Liver (tissue), 8 donors: ENCODE measurements at regions not wholly inside any gene's neighbourhood (a gene's known extent, or its start where the extent isn't known, plus 50 kb on each side); places are given as distances from the start of the nearest gene placed in this dataset.

ENCODE experiments used
- DNase-seq: peaks from one replicate; pipeline ENCODE4 v3.0.0-alpha.2; 2017; ENCODE audit warnings: low spot score
- H3K27ac ChIP-seq, 2 donors: one replicate each; pipeline ENCODE4 v1.7.0; 2013; ENCODE audit warnings: inconsistent platforms in 2 of 2, low read length in 2 of 2, control low read depth in 1 of 2, low read depth in 1 of 2, mild to moderate bottlenecking in 1 of 2
- H3K27me3 ChIP-seq, 4 donors: one replicate each; pipeline versions ENCODE4 v1.6.1 to v1.7.0; 2013; ENCODE audit warnings: low read length in 3 of 4, inconsistent platforms in 1 of 4, mild to moderate bottlenecking in 1 of 4, moderate library complexity in 1 of 4; ENCODE audit not compliant: control insufficient read depth in 4 of 4, insufficient read depth in 4 of 4
- H3K36me3 ChIP-seq, 4 donors: one replicate each; pipeline versions ENCODE4 v1.6.1 to v1.7.0; 2013; ENCODE audit warnings: low read length in 3 of 4, mild to moderate bottlenecking in 3 of 4, low read depth in 1 of 4, moderate library complexity in 1 of 4; ENCODE audit not compliant: control insufficient read depth in 4 of 4, insufficient read depth in 3 of 4
- H3K4me1 ChIP-seq, 4 donors: one replicate each; pipeline versions ENCODE4 v1.6.1 to v1.7.0; 2013; ENCODE audit warnings: low read length in 3 of 4, mild to moderate bottlenecking in 3 of 4, moderate library complexity in 1 of 4; ENCODE audit not compliant: control insufficient read depth in 4 of 4, insufficient read depth in 4 of 4
- H3K4me3 ChIP-seq, 3 donors: one replicate each; pipeline versions ENCODE4 v1.6.1 to v1.7.0; 2013; ENCODE audit warnings: low read length in 3 of 3, control low read depth in 1 of 3, low read depth in 1 of 3, mild to moderate bottlenecking in 1 of 3
- H3K9ac ChIP-seq, 2 donors: one replicate each; pipeline ENCODE4 v1.7.0; 2013; ENCODE audit warnings: low read length in 2 of 2, mild to moderate bottlenecking in 2 of 2, moderate library complexity in 2 of 2, control low read depth in 1 of 2, low read depth in 1 of 2
- H3K9me3 ChIP-seq, 4 donors: one replicate each; pipeline versions ENCODE4 v1.6.1 to v1.7.0; 2013; ENCODE audit warnings: low read length in 3 of 4; ENCODE audit not compliant: control insufficient read depth in 4 of 4
- ATF3 ChIP-seq: IDR thresholded peaks from 2 replicates; pipeline ENCODE4 v1.6.1; 2016; ENCODE audit warnings: antibody characterized with exemption
- CTCF ChIP-seq: fragments of 150-350 bp; IDR thresholded peaks from 2 replicates; pipeline ENCODE4 v1.5.1; 2017; ENCODE audit warnings: improper control_type of control experiment, low read depth, low read length; ENCODE audit not compliant: missing input control
- EGR1 ChIP-seq, 2 donors: IDR thresholded peaks; 2 replicates each; pipeline ENCODE4 v1.6.1; 2016 to 2018; ENCODE audit warnings: antibody characterized with exemption in 2 of 2, low read depth in 2 of 2
- FOXA1 ChIP-seq: IDR thresholded peaks from 2 replicates; pipeline ENCODE4 v1.6.1; 2016; ENCODE audit warnings: antibody characterized with exemption
- FOXA2 ChIP-seq: IDR thresholded peaks from 2 replicates; pipeline ENCODE4 v1.6.1; 2016; ENCODE audit warnings: antibody characterized with exemption
- GABPA ChIP-seq, 2 donors: IDR thresholded peaks in 1 of 2; conservative IDR thresholded peaks in 1 of 2; 2 replicates each; pipeline ENCODE4 v1.6.1; 2016; ENCODE audit warnings: antibody characterized with exemption in 2 of 2, mild to moderate bottlenecking in 1 of 2, moderate library complexity in 1 of 2
- HNF4A ChIP-seq, 2 donors: conservative IDR thresholded peaks; 2 replicates each; pipeline ENCODE4 v1.6.1; 2016; ENCODE audit warnings: antibody characterized with exemption in 2 of 2, mild to moderate bottlenecking in 2 of 2
- HNF4G ChIP-seq: IDR thresholded peaks from 2 replicates; pipeline ENCODE4 v1.6.1; 2016; ENCODE audit warnings: antibody characterized with exemption
- JUND ChIP-seq, 2 donors: IDR thresholded peaks; 2 replicates each; pipeline ENCODE4 v1.6.1; 2016; ENCODE audit warnings: antibody characterized with exemption in 2 of 2
- MAX ChIP-seq: IDR thresholded peaks from 2 replicates; pipeline ENCODE4 v1.6.1; 2016; ENCODE audit warnings: antibody characterized with exemption
- NR2F2 ChIP-seq: IDR thresholded peaks from 2 replicates; pipeline ENCODE4 v1.6.1; 2016; ENCODE audit warnings: antibody characterized with exemption
- RAD21 ChIP-seq, 2 donors: IDR thresholded peaks; 2 replicates each; pipeline ENCODE4 v1.6.1; 2016; ENCODE audit warnings: antibody characterized with exemption in 2 of 2, mild to moderate bottlenecking in 2 of 2
- REST ChIP-seq: IDR thresholded peaks from 2 replicates; pipeline ENCODE4 v1.6.1; 2016; ENCODE audit warnings: antibody characterized with exemption, mild to moderate bottlenecking
- RXRA ChIP-seq, 2 donors: IDR thresholded peaks; 2 replicates each; pipeline ENCODE4 v1.6.1; 2017 to 2018; ENCODE audit warnings: antibody characterized with exemption in 2 of 2, mild to moderate bottlenecking in 1 of 2
- SP1 ChIP-seq: IDR thresholded peaks from 2 replicates; pipeline ENCODE4 v1.6.1; 2018; ENCODE audit warnings: antibody characterized with exemption, mild to moderate bottlenecking
- TAF1 ChIP-seq: conservative IDR thresholded peaks from 2 replicates; pipeline ENCODE4 v1.6.1; 2016; ENCODE audit warnings: antibody characterized with exemption, mild to moderate bottlenecking
- YY1 ChIP-seq: IDR thresholded peaks from 2 replicates; pipeline ENCODE4 v1.6.1; 2016; ENCODE audit warnings: antibody characterized with exemption, mild to moderate bottlenecking
- ZBTB33 ChIP-seq: IDR thresholded peaks from 2 replicates; pipeline ENCODE4 v1.6.1; 2016; ENCODE audit warnings: antibody characterized with exemption
- WGBS: extraction: QIAGEN DNeasy Blood & Tissue Kit; methylation state at CpG from one replicate; pipeline ENCODE4 v1.1.7; 2013; 5-methylcytosine and 5-hydroxymethylcytosine counted together
- donor health status: healthy.
- donor health status: healthy.
- donor health status: healthy.
- donor health status: healthy.
- donor health status: healthy.

GRCh38 chr18:43192408-43192807 is 76.9 kb upstream of the RIT2 start:
- H3K4me3 ChIP-seq: no peak overlapping the region
- no peaks in the 10 kb centered on the region for H3K9me3 ChIP-seq
- no peak overlapping the region for H3K9ac ChIP-seq
- H3K27me3 ChIP-seq: no peaks in the 10 kb centered on the region
- H3K36me3 ChIP-seq: no peaks in the 10 kb centered on the region
- H3K27ac ChIP-seq: no peak overlapping the region
- H3K4me1 ChIP-seq: no peaks in the 10 kb centered on the region
- TF ChIP-seq JUND (IDR thresholded peaks at IDR 0.05) (no peak), RAD21 (IDR thresholded peaks at IDR 0.05) (no peak), EGR1 (IDR thresholded peaks at IDR 0.05; ENCODE audit: low read depth in 2 of 2) (no peak), RXRA (IDR thresholded peaks at IDR 0.05) (no peak)
- 88% methylated on average over 1 of the region's 1 CpG for WGBS
- DNase-seq: no peak

- Histone ChIP-seq H3K9me3 (no peaks in the 10 kb centered on the region), H3K36me3 (no peaks in the 10 kb centered on the region), H3K4me1 (no peaks in the 10 kb centered on the region), H3K9ac (no peak overlapping the region), H3K4me3 (no peak overlapping the region), H3K27me3 (no peaks in the 10 kb centered on the region), H3K27ac (no peak overlapping the region)
- WGBS: 47% methylated on average over 2 of the region's 2 CpGs
- TF ChIP-seq RXRA (IDR thresholded peaks at IDR 0.05): no peak
- no peak for TF ChIP-seq CTCF
- no peak for TF ChIP-seq FOXA2
- TF ChIP-seq HNF4A (conservative IDR thresholded peaks at IDR 0.05): no peak
- TF ChIP-seq ATF3: no peak
- no peak for TF ChIP-seq TAF1
- TF ChIP-seq FOXA1: no peak
- no peak for DNase-seq
Measured at GRCh38 chr18:43181711-43182110, 66.2 kb upstream of the RIT2 start.

GRCh38 chr18:43180814-43181213 is 65.3 kb upstream of the RIT2 start:
- Histone ChIP-seq H3K27ac (no peak overlapping the region), H3K36me3 (no peaks in the 10 kb centered on the region), H3K9me3 (no peaks in the 10 kb centered on the region), H3K4me1 (no peaks in the 10 kb centered on the region), H3K9ac (no peak overlapping the region), H3K27me3 (no peaks in the 10 kb centered on the region), H3K4me3 (no peak overlapping the region)
- TF ChIP-seq ATF3 (no peak), SP1 (no peak), FOXA2 (no peak), EGR1 (IDR thresholded peaks at IDR 0.05; ENCODE audit: low read depth in 2 of 2) (no peak), TAF1 (no peak), GABPA (IDR thresholded peaks at IDR 0.05 in 1 of 2, conservative IDR thresholded peaks at IDR 0.05 in 1 of 2) (no peak), REST (no peak), RXRA (IDR thresholded peaks at IDR 0.05) (no peak), YY1 (no peak), MAX (no peak), NR2F2 (no peak), ZBTB33 (no peak), HNF4G (no peak), RAD21 (IDR thresholded peaks at IDR 0.05) (no peak), CTCF (no peak), HNF4A (conservative IDR thresholded peaks at IDR 0.05) (no peak), FOXA1 (no peak), JUND (IDR thresholded peaks at IDR 0.05) (no peak)
- 84% methylated on average over 2 of the region's 2 CpGs for WGBS
- DNase-seq: no peak
